ENCODE measurements at regions not wholly inside any gene's neighbourhood (a gene's known extent, or its start where the extent isn't known, plus 50 kb on each side); places are given as distances from the start of the nearest gene placed in this dataset.

DNA sequence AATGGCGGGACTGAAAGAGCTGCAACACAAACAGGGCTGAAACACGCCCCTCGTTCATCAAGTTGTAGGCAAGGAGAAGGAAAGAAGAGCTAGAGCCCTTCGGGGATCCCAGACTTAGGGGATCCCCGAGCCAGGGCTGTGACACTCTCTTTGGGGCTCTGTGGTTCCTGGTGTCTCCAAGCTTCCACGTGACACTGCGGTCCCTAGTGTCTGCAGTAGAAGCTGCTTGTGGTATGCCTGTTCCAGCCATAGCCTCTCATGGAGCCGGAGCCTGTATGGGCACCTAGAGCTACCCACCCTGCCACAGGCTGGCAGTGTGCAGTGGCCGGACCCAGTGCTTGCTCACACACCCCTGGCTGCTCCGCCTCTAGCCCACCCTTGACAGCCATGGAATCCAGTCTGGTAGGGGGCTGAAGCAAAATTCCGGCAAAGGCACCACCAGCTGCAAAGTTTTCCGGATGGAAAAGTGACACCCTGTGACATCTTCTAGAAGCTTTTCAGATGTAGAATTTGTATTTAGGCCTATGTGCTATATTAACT, 1439.6 kb upstream of the ACO1 start:
- Histone ChIP-seq H3K27me3 (ENCODE audit: insufficient read depth, low read length, poor library complexity, severe bottlenecking) (no peaks in the 10 kb centered on the region), H3K36me3 (ENCODE audit: insufficient read depth, low read length) (no peaks in the 10 kb centered on the region), H3K9me2 (replicated peaks; ENCODE audit: low read depth, low read length) (no peaks in the 10 kb centered on the region), H3K79me2 (ENCODE audit: insufficient read depth, low read length) (no peaks in the 10 kb centered on the region), H3K9me3 (ENCODE audit: insufficient read depth, low read depth, low read length) (no peaks in the 10 kb centered on the region), H2AFZ (ENCODE audit: low read length) (no peak overlapping the region), H3K4me2 (ENCODE audit: low read depth, low read length, poor library complexity, severe bottlenecking) (no peak overlapping the region), H3F3A (ENCODE audit: low read depth) (no peaks in the 10 kb centered on the region), H4K20me1 (ENCODE audit: insufficient read depth, low read length, poor library complexity, severe bottlenecking) (no peaks in the 10 kb centered on the region), H3K4me1 (ENCODE audit: insufficient read depth, low read length, poor library complexity, severe bottlenecking) (no peaks in the 10 kb centered on the region), H3K9ac (ENCODE audit: low read depth, low read length, poor library complexity, severe bottlenecking) (no peak overlapping the region), H3K4me3 (ENCODE audit: low read length, poor library complexity, severe bottlenecking) (no peak overlapping the region)
- no peak for TF ChIP-seq EZH2phosphoT487 (IDR thresholded peaks at IDR 0.05; ENCODE audit: borderline replicate concordance)

DNA sequence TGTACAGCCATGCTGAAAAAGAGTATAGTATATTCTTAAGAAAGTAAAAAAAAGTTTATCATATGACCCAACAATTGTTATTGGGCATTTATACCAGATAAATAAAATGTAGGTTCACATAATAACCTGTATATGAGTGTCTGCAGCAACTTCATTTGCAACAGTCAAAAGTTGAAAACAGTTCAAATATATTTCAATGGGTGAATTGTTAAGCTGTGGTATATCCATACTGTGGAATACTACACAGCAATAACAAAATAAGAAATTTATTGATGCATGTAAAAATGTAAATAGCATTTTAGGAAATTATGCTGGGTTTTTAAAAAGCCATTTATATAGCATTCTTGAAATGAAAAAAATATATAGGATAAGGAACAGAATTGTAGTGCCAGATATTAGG, 1420.1 kb upstream of the ACO1 start:
- Histone ChIP-seq H3K79me2 (ENCODE audit: insufficient read depth, low read length) (no peaks in the 10 kb centered on the region), H3K9me3 (ENCODE audit: insufficient read depth, low read depth, low read length) (no peaks in the 10 kb centered on the region; the same call in 1 of the 2 replicates), H2AFZ (ENCODE audit: low read length) (no peak overlapping the region), H3K27me3 (ENCODE audit: insufficient read depth, low read length, poor library complexity, severe bottlenecking) (no peaks in the 10 kb centered on the region), H3K9me2 (replicated peaks; ENCODE audit: low read depth, low read length) (no peaks in the 10 kb centered on the region), H3K9ac (ENCODE audit: low read depth, low read length, poor library complexity, severe bottlenecking) (no peak overlapping the region), H3F3A (ENCODE audit: low read depth) (no peaks in the 10 kb centered on the region), H4K20me1 (ENCODE audit: insufficient read depth, low read length, poor library complexity, severe bottlenecking) (no peaks in the 10 kb centered on the region), H3K4me2 (ENCODE audit: low read depth, low read length, poor library complexity, severe bottlenecking) (no peak overlapping the region), H3K36me3 (ENCODE audit: insufficient read depth, low read length) (no peaks in the 10 kb centered on the region), H3K4me3 (ENCODE audit: low read length, poor library complexity, severe bottlenecking) (no peak overlapping the region), H3K4me1 (ENCODE audit: insufficient read depth, low read length, poor library complexity, severe bottlenecking) (no peaks in the 10 kb centered on the region)
- TF ChIP-seq, protein P1, sequence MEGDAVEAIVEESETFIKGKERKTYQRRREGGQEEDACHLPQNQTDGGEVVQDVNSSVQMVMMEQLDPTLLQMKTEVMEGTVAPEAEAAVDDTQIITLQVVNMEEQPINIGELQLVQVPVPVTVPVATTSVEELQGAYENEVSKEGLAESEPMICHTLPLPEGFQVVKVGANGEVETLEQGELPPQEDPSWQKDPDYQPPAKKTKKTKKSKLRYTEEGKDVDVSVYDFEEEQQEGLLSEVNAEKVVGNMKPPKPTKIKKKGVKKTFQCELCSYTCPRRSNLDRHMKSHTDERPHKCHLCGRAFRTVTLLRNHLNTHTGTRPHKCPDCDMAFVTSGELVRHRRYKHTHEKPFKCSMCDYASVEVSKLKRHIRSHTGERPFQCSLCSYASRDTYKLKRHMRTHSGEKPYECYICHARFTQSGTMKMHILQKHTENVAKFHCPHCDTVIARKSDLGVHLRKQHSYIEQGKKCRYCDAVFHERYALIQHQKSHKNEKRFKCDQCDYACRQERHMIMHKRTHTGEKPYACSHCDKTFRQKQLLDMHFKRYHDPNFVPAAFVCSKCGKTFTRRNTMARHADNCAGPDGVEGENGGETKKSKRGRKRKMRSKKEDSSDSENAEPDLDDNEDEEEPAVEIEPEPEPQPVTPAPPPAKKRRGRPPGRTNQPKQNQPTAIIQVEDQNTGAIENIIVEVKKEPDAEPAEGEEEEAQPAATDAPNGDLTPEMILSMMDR (conservative IDR thresholded peaks at IDR 0.05; ENCODE audit: low read length) = no peak
- no peak for TF ChIP-seq EZH2phosphoT487 (IDR thresholded peaks at IDR 0.05; ENCODE audit: borderline replicate concordance)

DNA sequence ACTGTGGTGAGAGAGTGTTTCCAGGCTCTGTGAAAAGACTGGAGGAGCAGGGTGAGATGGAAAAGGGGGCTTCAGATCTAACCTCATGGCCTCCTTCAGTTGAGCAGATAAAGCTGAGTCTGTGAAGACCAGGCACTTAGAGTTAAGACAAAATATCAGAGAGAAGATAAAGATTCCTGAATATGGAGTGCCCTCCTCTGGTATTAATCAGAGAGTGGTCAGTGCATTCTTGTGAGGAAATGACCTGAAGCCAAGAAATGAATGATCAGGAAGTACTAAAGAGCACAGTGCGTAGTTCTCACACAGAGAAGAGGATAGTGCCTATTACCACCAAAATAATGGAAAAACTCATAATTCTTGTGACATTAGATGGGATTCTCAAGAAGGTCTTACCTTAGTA, 1417.0 kb upstream of the ACO1 start:
- Histone ChIP-seq H2AFZ (ENCODE audit: low read length) (no peak overlapping the region), H3K27me3 (ENCODE audit: insufficient read depth, low read length, poor library complexity, severe bottlenecking) (no peaks in the 10 kb centered on the region), H3K36me3 (ENCODE audit: insufficient read depth, low read length) (no peaks in the 10 kb centered on the region), H3K79me2 (ENCODE audit: insufficient read depth, low read length) (no peaks in the 10 kb centered on the region), H3K9me3 (ENCODE audit: insufficient read depth, low read depth, low read length) (no peaks in the 10 kb centered on the region; the same call in 1 of the 2 replicates), H3K4me1 (ENCODE audit: insufficient read depth, low read length, poor library complexity, severe bottlenecking) (no peaks in the 10 kb centered on the region), H3K9ac (ENCODE audit: low read depth, low read length, poor library complexity, severe bottlenecking) (no peak overlapping the region), H3K4me2 (ENCODE audit: low read depth, low read length, poor library complexity, severe bottlenecking) (no peak overlapping the region), H3F3A (ENCODE audit: low read depth) (no peaks in the 10 kb centered on the region), H3K9me2 (replicated peaks; ENCODE audit: low read depth, low read length) (no peaks in the 10 kb centered on the region), H4K20me1 (ENCODE audit: insufficient read depth, low read length, poor library complexity, severe bottlenecking) (no peaks in the 10 kb centered on the region), H3K4me3 (ENCODE audit: low read length, poor library complexity, severe bottlenecking) (no peak overlapping the region)
- no peak for TF ChIP-seq EZH2phosphoT487 (IDR thresholded peaks at IDR 0.05; ENCODE audit: borderline replicate concordance)
- TF ChIP-seq, protein P1 (conservative IDR thresholded peaks at IDR 0.05; ENCODE audit: low read length) = peak; percentile 22; the same call in 1 of the 2 replicates

DNA sequence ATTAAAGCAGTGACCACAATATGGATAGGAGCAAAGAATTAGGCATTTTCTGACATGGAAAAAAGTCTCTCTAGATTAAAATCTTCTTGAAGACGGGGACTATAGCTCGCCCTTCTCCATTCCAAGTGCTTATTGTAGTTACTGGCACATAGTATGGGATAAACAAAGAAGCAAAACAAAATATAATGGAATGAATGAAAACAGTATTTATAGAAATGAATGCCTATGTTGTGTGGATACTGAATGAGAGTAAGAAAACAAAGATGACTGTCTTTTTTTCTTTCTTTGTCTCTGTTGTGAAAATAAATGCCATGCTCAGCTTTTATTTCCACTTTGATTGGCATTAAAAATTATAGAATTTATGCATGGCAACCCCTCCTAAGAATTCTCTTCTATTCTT, 1414.3 kb upstream of the ACO1 start:
- no peak overlapping the region for H3K4me3 ChIP-seq (ENCODE audit: low read length, poor library complexity, severe bottlenecking)
- H2AFZ ChIP-seq (ENCODE audit: low read length) = no peak overlapping the region
- no peaks in the 10 kb centered on the region for H4K20me1 ChIP-seq (ENCODE audit: insufficient read depth, low read length, poor library complexity, severe bottlenecking)
- no peak overlapping the region for H3K9ac ChIP-seq (ENCODE audit: low read depth, low read length, poor library complexity, severe bottlenecking)
- H3K36me3 ChIP-seq (ENCODE audit: insufficient read depth, low read length) = no peaks in the 10 kb centered on the region
- no peaks in the 10 kb centered on the region for H3K4me1 ChIP-seq (ENCODE audit: insufficient read depth, low read length, poor library complexity, severe bottlenecking)
- H3K9me2 ChIP-seq (replicated peaks; ENCODE audit: low read depth, low read length) = no peaks in the 10 kb centered on the region
- TF ChIP-seq, protein P1 (conservative IDR thresholded peaks at IDR 0.05; ENCODE audit: low read length) = no peak
- no peak for TF ChIP-seq EZH2phosphoT487 (IDR thresholded peaks at IDR 0.05; ENCODE audit: borderline replicate concordance)
- no peaks in the 10 kb centered on the region for H3K79me2 ChIP-seq (ENCODE audit: insufficient read depth, low read length)
- no peaks in the 10 kb centered on the region for H3K27me3 ChIP-seq (ENCODE audit: insufficient read depth, low read length, poor library complexity, severe bottlenecking)
- no peaks in the 10 kb centered on the region for H3K9me3 ChIP-seq (ENCODE audit: insufficient read depth, low read depth, low read length)
- no peak overlapping the region for H3K4me2 ChIP-seq (ENCODE audit: low read depth, low read length, poor library complexity, severe bottlenecking)
- no peaks in the 10 kb centered on the region for H3F3A ChIP-seq (ENCODE audit: low read depth)

All from Loucy (cell line).